GM23338 (cell line): ENCODE measurements at regions not wholly inside any gene's neighbourhood (a gene's known extent, or its start where the extent isn't known, plus 50 kb on each side); places are given as distances from the start of the nearest gene placed in this dataset.
A peak's percentile ranks its signal among the peaks of the same experiment; 100 is the strongest.

Experiments
- ATAC-seq: fragments of 200-7000 bp; cut with Tn5 transposase; 3 replicates; pipeline ENCODE4 v1.9.1; 2020
- DNase-seq: peaks from one replicate; pipeline ENCODE4 v3.0.0-alpha.2; 2015; ENCODE audit warnings: low spot score
- H2AFZ ChIP-seq: fragments of 200-600 bp; sonication (generic); 2 replicates; pipeline ENCODE4 v1.8.0; 2016; ENCODE audit warnings: antibody characterized with exemption, mild to moderate bottlenecking, moderate library complexity
- H3F3A ChIP-seq: fragments of 200-600 bp; sonication (generic); replicated peaks from 2 replicates; pipeline ENCODE4 v1.8.0; 2017; ENCODE audit warnings: antibody characterized with exemption, mixed run types, low read depth
- H3K27ac ChIP-seq: fragments of 200-600 bp; sonication (generic); 2 replicates; pipeline ENCODE4 v1.6.1; 2016; ENCODE audit warnings: low read depth
- H3K27me3 ChIP-seq: fragments of 200-600 bp; sonication (generic); 2 replicates; pipeline ENCODE4 v1.8.0; 2016; ENCODE audit warnings: mild to moderate bottlenecking, mixed run types, moderate library complexity; ENCODE audit not compliant: insufficient read depth
- H3K36me3 ChIP-seq: fragments of 200-600 bp; sonication (generic); 2 replicates; pipeline ENCODE4 v1.8.0; 2016; ENCODE audit warnings: mild to moderate bottlenecking; ENCODE audit not compliant: insufficient read depth
- H3K4me1 ChIP-seq: fragments of 200-600 bp; sonication (generic); 2 replicates; pipeline ENCODE4 v1.8.0; 2016; ENCODE audit warnings: mild to moderate bottlenecking, moderate library complexity; ENCODE audit not compliant: insufficient read depth
- H3K4me2 ChIP-seq: fragments of 200-600 bp; sonication (generic); 2 replicates; pipeline ENCODE4 v1.7.1; 2017; ENCODE audit warnings: mixed run types
- H3K4me3 ChIP-seq: fragments of 200-600 bp; sonication (generic); 2 replicates; pipeline ENCODE4 v1.6.1; 2016; ENCODE audit warnings: mixed run types
- H3K79me2 ChIP-seq: fragments of 200-600 bp; sonication (generic); replicated peaks from 2 replicates; pipeline ENCODE4 v1.8.0; 2017; ENCODE audit warnings: mild to moderate bottlenecking; ENCODE audit not compliant: insufficient read depth
- H3K9me2 ChIP-seq: fragments of 200-600 bp; sonication (generic); 2 replicates; pipeline ENCODE4 v1.8.0; 2017; ENCODE audit not compliant: insufficient read depth
- H4K20me1 ChIP-seq: fragments of 200-600 bp; sonication (generic); replicated peaks from 2 replicates; pipeline ENCODE4 v1.8.0; 2017; ENCODE audit warnings: mild to moderate bottlenecking; ENCODE audit not compliant: insufficient read depth
- H3K27ac Mint-ChIP-seq: 2 replicates; pipeline ENCODE4 v1.8.0; 2020; ENCODE audit warnings: inconsistent platforms, mild to moderate bottlenecking, moderate library complexity, mixed read lengths
- H3K27me3 Mint-ChIP-seq: 3 replicates; pipeline ENCODE4 v1.8.0; 2022; ENCODE audit warnings: low read depth, mild to moderate bottlenecking, moderate library complexity, mixed read lengths, inconsistent platforms; ENCODE audit not compliant: insufficient read depth, poor library complexity
- H3K36me3 Mint-ChIP-seq: 3 replicates; pipeline ENCODE4 v1.8.0; 2021; ENCODE audit warnings: low read depth, mild to moderate bottlenecking, inconsistent platforms, moderate library complexity, mixed read lengths
- H3K4me1 Mint-ChIP-seq: 3 replicates; pipeline ENCODE4 v1.8.0; 2020; ENCODE audit warnings: mild to moderate bottlenecking, inconsistent platforms, mixed read lengths
- H3K4me3 Mint-ChIP-seq: 3 replicates; pipeline ENCODE4 v1.8.0; 2021; ENCODE audit warnings: moderate library complexity, mild to moderate bottlenecking, inconsistent platforms, mixed read lengths
- H3K9me3 Mint-ChIP-seq: 3 replicates; pipeline ENCODE4 v1.8.0; 2020; ENCODE audit warnings: moderate library complexity, mild to moderate bottlenecking, inconsistent platforms, mixed read lengths
- CTCF ChIP-seq, 2 experiments: fragments of 200-600 bp in 1 of 2; sonication (generic) in 1 of 2; conservative IDR thresholded peaks; 2 replicates each; pipeline versions ENCODE4 v1.5.1 to v1.6.1; 2016 to 2017; ENCODE audit warnings: antibody characterized with exemption in 2 of 2, low read depth in 2 of 2, mild to moderate bottlenecking in 2 of 2, moderate library complexity in 1 of 2
- ETS1 ChIP-seq: IDR thresholded peaks from 2 replicates; pipeline ENCODE4 v1.6.1; 2016; ENCODE audit warnings: antibody characterized with exemption
- EZH2 ChIP-seq: fragments of 200-600 bp; sonication (generic); IDR thresholded peaks from one replicate; pipeline ENCODE4 v1.8.0; 2017; ENCODE audit warnings: antibody characterized with exemption, mild to moderate bottlenecking, low read depth; ENCODE audit not compliant: unreplicated experiment
- EZH2phosphoT487 ChIP-seq: fragments of 200-600 bp; sonication (generic); IDR thresholded peaks from one replicate; pipeline ENCODE4 v1.8.1; 2018; ENCODE audit warnings: antibody characterized with exemption; ENCODE audit not compliant: unreplicated experiment
- POLR2AphosphoS5 ChIP-seq: IDR thresholded peaks from 2 replicates; pipeline ENCODE4 v1.6.1; 2016; ENCODE audit warnings: antibody characterized with exemption, low read depth
- ZNF462 ChIP-seq: fragments of 250-450 bp; sonication (Bioruptor Pico); IDR thresholded peaks from 2 replicates; pipeline ENCODE4 v1.5.0; 2020; ENCODE audit warnings: mild to moderate bottlenecking, moderate library complexity

- TF ChIP-seq CTCF (conservative IDR thresholded peaks at IDR 0.05; ENCODE audit: low read depth in 2 of 2) (no peak), POLR2AphosphoS5 (no peak), ETS1 (0 out of 2 replicates have a peak, but pooled peaks have one; percentile 36), EZH2 (peak; percentile 33), EZH2phosphoT487 (no peak)
These were observed 143.9 kb upstream of the UMPS start (continued) for GRCh38 chr3:124586126-124587052.

GRCh38 chr3:124587053-124587408 lies 143.2 kb upstream of the UMPS start:
- no peaks in the 10 kb centered on the region for H4K20me1 ChIP-seq
- H2AFZ ChIP-seq, result peak overlapping the region; percentile 80
- no peaks in the 10 kb centered on the region for H3K79me2 ChIP-seq
- no peaks in the 10 kb centered on the region for H3K36me3 ChIP-seq
- Mint-ChIP-seq H3K27ac (no peak overlapping the region), H3K4me3 (peak overlapping the region; percentile 86), H3K36me3 (no peaks in the 10 kb centered on the region), H3K4me1 (peaks cover 32% of the 10 kb centered on the region), H3K9me3 (no peaks in the 10 kb centered on the region), H3K27me3 (peaks cover 43% of the 10 kb centered on the region)
- H3K4me2 ChIP-seq, result peak overlapping the region; percentile 93
- H3F3A ChIP-seq, result 0 out of 2 replicates have a peak, but pooled peaks cover 6% of the 10 kb centered on the region
- H3K27me3 ChIP-seq, result peaks cover 52% of the 10 kb centered on the region
- H3K4me3 ChIP-seq, result peak overlapping the region; percentile 88
- peak; percentile 77; the same call in 1 of the 2 replicates for TF ChIP-seq ZNF462 (CRISPR knock-in tag)
- TF ChIP-seq CTCF (conservative IDR thresholded peaks at IDR 0.05; ENCODE audit: low read depth in 2 of 2), result no peak
- DNase-seq, result peak; percentile 58
- peaks cover 26% of the 10 kb centered on the region for H3K4me1 ChIP-seq
- ATAC-seq, result peak; percentile 41
- H3K9me2 ChIP-seq, result no peaks in the 10 kb centered on the region
- no peak overlapping the region for H3K27ac ChIP-seq
